Loucy (cell line): ENCODE measurements at regions not wholly inside any gene's neighbourhood (a gene's known extent, or its start where the extent isn't known, plus 50 kb on each side); places are given as distances from the start of the nearest gene placed in this dataset.

ENCODE experiments used
- H2AFZ ChIP-seq: fragments of 200-600 bp; sonication (generic); 2 replicates; pipeline ENCODE4 v1.6.0; 2016; ENCODE audit warnings: antibody characterized with exemption, mild to moderate bottlenecking, low read length, moderate library complexity
- H3F3A ChIP-seq: fragments of 200-600 bp; 2 replicates; pipeline ENCODE4 v1.6.0; 2016; ENCODE audit warnings: antibody characterized with exemption, low read depth, mild to moderate bottlenecking
- H3K27me3 ChIP-seq: fragments of 200-600 bp; sonication (generic); 2 replicates; pipeline ENCODE4 v1.6.1; 2014; ENCODE audit warnings: low read length, mild to moderate bottlenecking; ENCODE audit not compliant: insufficient read depth, poor library complexity, severe bottlenecking
- H3K36me3 ChIP-seq: fragments of 200-600 bp; sonication (generic); 2 replicates; pipeline ENCODE4 v1.6.1; 2016; ENCODE audit warnings: low read length; ENCODE audit not compliant: insufficient read depth
- H3K4me1 ChIP-seq: fragments of 200-600 bp; sonication (generic); 2 replicates; pipeline ENCODE4 v1.5.1; 2014; ENCODE audit warnings: low read length, mild to moderate bottlenecking; ENCODE audit not compliant: insufficient read depth, poor library complexity, severe bottlenecking
- H3K4me2 ChIP-seq: fragments of 200-600 bp; sonication (generic); 2 replicates; pipeline ENCODE4 v1.6.0; 2014; ENCODE audit warnings: antibody characterized with exemption, low read length, low read depth, mild to moderate bottlenecking; ENCODE audit not compliant: poor library complexity, severe bottlenecking
- H3K4me3 ChIP-seq: fragments of 200-600 bp; sonication (generic); 2 replicates; pipeline ENCODE4 v1.5.1; 2014; ENCODE audit warnings: low read length, mild to moderate bottlenecking, mixed read lengths; ENCODE audit not compliant: poor library complexity, severe bottlenecking
- H3K79me2 ChIP-seq: fragments of 200-600 bp; sonication (generic); 2 replicates; pipeline ENCODE4 v1.6.1; 2014; ENCODE audit warnings: low read length; ENCODE audit not compliant: insufficient read depth
- H3K9ac ChIP-seq: fragments of 200-600 bp; sonication (generic); 2 replicates; pipeline ENCODE4 v1.6.0; 2014; ENCODE audit warnings: mild to moderate bottlenecking, low read depth, low read length, moderate library complexity; ENCODE audit not compliant: poor library complexity, severe bottlenecking
- H3K9me2 ChIP-seq: fragments of 200-600 bp; sonication (generic); replicated peaks from 2 replicates; pipeline ENCODE4 v1.6.1; 2016; ENCODE audit warnings: low read depth, low read length, mixed read lengths
- H3K9me3 ChIP-seq: fragments of 200-600 bp; sonication (generic); 2 replicates; pipeline ENCODE4 v1.6.1; 2014; ENCODE audit warnings: mild to moderate bottlenecking, antibody characterized with exemption, low read length, low read depth; ENCODE audit not compliant: insufficient read depth
- H4K20me1 ChIP-seq: fragments of 200-600 bp; sonication (generic); 2 replicates; pipeline ENCODE4 v1.6.0; 2014; ENCODE audit warnings: antibody characterized with exemption, low read length, mild to moderate bottlenecking; ENCODE audit not compliant: insufficient read depth, poor library complexity, severe bottlenecking
- EZH2phosphoT487 ChIP-seq: fragments of 200-600 bp; IDR thresholded peaks from 2 replicates; pipeline ENCODE4 v1.6.1; 2018; ENCODE audit warnings: antibody characterized with exemption, mild to moderate bottlenecking, moderate library complexity, borderline replicate concordance
- TF ChIP-seq, protein P1 (sequence below): fragments of 200-600 bp; sonication (generic); conservative IDR thresholded peaks from 2 replicates; pipeline ENCODE4 v1.5.1; 2014; ENCODE audit warnings: mild to moderate bottlenecking, antibody characterized with exemption, low read length

DNA sequence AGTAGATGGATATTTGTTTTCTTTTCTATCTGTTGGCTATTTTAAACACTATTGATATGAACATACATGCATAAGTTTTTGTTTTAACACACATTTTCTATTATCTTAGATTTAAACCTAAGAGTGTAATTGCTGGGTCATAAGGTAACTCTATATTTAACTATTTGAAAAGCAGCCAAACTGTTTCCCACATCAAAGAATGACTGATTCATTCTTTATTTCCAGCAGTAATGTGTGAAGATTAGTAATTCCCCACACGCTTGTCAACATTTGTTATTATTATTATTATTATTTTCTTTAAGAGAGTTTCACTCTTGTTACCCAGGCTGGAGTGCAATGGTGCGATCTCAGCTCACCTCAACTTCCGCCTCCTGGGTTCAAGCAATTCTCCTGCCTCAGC is 1495.8 kb downstream of the EFNA5 start:
- H3K27me3 ChIP-seq: no peaks in the 10 kb centered on the region
- H3K9me3 ChIP-seq: no peaks in the 10 kb centered on the region
- no peak overlapping the region for H2AFZ ChIP-seq
- no peaks in the 10 kb centered on the region for H3K9me2 ChIP-seq
- no peaks in the 10 kb centered on the region for H3F3A ChIP-seq
- TF ChIP-seq, protein P1, sequence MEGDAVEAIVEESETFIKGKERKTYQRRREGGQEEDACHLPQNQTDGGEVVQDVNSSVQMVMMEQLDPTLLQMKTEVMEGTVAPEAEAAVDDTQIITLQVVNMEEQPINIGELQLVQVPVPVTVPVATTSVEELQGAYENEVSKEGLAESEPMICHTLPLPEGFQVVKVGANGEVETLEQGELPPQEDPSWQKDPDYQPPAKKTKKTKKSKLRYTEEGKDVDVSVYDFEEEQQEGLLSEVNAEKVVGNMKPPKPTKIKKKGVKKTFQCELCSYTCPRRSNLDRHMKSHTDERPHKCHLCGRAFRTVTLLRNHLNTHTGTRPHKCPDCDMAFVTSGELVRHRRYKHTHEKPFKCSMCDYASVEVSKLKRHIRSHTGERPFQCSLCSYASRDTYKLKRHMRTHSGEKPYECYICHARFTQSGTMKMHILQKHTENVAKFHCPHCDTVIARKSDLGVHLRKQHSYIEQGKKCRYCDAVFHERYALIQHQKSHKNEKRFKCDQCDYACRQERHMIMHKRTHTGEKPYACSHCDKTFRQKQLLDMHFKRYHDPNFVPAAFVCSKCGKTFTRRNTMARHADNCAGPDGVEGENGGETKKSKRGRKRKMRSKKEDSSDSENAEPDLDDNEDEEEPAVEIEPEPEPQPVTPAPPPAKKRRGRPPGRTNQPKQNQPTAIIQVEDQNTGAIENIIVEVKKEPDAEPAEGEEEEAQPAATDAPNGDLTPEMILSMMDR: no peak
- no peak for TF ChIP-seq EZH2phosphoT487
- no peak overlapping the region for H3K4me3 ChIP-seq
- H3K4me2 ChIP-seq: no peak overlapping the region
- H3K36me3 ChIP-seq: no peaks in the 10 kb centered on the region
- no peaks in the 10 kb centered on the region for H3K79me2 ChIP-seq
- H3K4me1 ChIP-seq: no peaks in the 10 kb centered on the region
- H3K9ac ChIP-seq: no peak overlapping the region
- H4K20me1 ChIP-seq: no peaks in the 10 kb centered on the region

DNA sequence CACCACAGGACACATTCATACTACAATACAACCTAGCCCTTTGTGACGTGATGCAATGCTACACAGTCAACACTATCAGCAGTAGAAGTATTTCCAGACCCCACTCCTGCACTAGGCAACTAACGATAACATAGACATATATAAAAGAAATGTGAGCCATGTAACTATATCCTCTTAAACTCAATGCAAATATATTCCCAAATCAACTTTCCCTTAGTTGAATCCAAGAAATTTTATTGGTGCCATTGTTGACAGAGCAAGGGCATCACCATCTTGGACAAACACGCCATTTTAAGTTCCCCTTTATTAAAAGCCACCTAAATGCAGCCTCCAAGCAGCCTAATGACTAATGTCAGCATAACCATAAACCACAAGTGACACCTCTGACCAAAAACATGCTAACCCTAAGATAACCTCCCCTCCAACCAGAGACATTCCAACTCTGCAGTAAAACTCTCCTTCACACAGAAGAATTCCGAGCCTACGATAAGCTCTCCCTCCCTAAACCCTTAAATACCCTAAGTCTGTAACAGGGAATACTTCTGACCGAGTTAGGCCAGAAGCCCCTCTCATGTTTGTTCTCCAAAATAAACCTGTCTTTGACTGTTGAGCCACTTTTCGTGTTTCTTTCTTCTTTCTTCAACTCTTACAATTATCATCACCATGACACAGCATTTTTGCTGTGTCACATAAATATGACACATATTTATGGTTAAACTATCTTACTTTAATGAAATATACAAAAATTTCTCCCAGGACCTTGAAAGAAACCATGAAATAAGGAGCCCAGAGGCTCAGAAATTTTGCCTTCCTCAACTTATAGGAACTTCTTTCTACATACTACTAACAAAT is 1497.8 kb downstream of the EFNA5 start:
- no peaks in the 10 kb centered on the region for H3K9me2 ChIP-seq
- no peaks in the 10 kb centered on the region for H3K4me1 ChIP-seq
- H3K27me3 ChIP-seq: no peaks in the 10 kb centered on the region
- H2AFZ ChIP-seq: no peak overlapping the region
- TF ChIP-seq, protein P1: no peak
- no peak for TF ChIP-seq EZH2phosphoT487
- no peaks in the 10 kb centered on the region for H3K79me2 ChIP-seq
- no peaks in the 10 kb centered on the region for H3F3A ChIP-seq
- H4K20me1 ChIP-seq: no peaks in the 10 kb centered on the region
- no peaks in the 10 kb centered on the region for H3K9me3 ChIP-seq
- no peak overlapping the region for H3K4me2 ChIP-seq
- H3K4me3 ChIP-seq: no peak overlapping the region
- H3K9ac ChIP-seq: no peak overlapping the region
- H3K36me3 ChIP-seq: no peaks in the 10 kb centered on the region

DNA sequence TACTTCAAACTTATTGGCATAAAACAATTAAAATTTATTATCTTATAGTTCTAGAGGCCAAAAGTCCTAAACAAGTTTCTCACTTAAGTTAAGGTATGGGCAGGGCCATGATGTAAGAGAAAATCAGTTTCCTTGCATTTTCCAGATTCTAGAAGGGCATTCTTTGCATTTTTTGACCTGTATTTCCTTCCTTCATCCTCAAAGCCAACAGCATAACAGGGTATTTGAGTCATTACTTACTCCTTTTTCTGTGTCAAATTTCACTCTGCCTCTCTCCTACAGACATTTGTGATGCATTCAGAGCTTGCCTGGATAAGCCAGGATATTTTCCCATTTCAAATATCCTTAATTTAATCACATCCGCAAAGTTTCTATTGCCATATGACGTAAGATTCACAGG is 1499.0 kb downstream of the EFNA5 start:
- Histone ChIP-seq H3F3A (no peaks in the 10 kb centered on the region), H3K79me2 (no peaks in the 10 kb centered on the region), H3K9ac (no peak overlapping the region), H4K20me1 (no peaks in the 10 kb centered on the region), H2AFZ (no peak overlapping the region), H3K27me3 (no peaks in the 10 kb centered on the region), H3K4me1 (no peaks in the 10 kb centered on the region), H3K4me3 (no peak overlapping the region), H3K36me3 (no peaks in the 10 kb centered on the region), H3K9me2 (no peaks in the 10 kb centered on the region), H3K4me2 (no peak overlapping the region), H3K9me3 (no peaks in the 10 kb centered on the region)
- TF ChIP-seq, protein P1: no peak
- TF ChIP-seq EZH2phosphoT487: no peak
